HG02588 (cell line): ENCODE measurements at regions not wholly inside any gene's neighbourhood (a gene's known extent, or its start where the extent isn't known, plus 50 kb on each side); places are given as distances from the start of the nearest gene placed in this dataset.
"Not testable (repeated sequence)": the region's sequence is repeated elsewhere in the genome, so short reads cannot be mapped to it uniquely, and the experiment has no call there.

Experiments used
- ATAC-seq: cut with Tn5 transposase; IDR thresholded peaks from one replicate; pipeline ENCODE4 v1.9.1; 2021; ENCODE audit warnings: mild to moderate bottlenecking, moderate library complexity; ENCODE audit not compliant: unreplicated experiment

DNA sequence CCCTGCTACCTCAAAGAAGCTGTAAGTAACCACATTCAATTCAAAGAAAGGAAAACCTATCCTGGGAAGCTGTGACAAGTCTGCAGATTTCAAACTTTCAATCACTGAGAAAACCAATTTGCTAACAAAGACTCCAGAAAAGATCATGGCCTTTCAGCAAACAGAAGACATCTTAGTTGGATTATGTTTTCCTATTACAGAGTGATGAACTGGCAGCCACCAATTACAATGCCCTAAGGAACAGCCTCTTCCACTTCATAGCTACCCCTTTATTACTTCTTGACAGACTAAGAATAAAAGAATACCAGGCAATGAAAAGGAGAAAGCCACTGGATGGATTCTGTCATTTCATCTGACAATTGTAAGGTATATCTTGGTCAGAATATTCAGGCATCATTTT is 128.2 kb upstream of the RASEF start:
- no peak for ATAC-seq

DNA sequence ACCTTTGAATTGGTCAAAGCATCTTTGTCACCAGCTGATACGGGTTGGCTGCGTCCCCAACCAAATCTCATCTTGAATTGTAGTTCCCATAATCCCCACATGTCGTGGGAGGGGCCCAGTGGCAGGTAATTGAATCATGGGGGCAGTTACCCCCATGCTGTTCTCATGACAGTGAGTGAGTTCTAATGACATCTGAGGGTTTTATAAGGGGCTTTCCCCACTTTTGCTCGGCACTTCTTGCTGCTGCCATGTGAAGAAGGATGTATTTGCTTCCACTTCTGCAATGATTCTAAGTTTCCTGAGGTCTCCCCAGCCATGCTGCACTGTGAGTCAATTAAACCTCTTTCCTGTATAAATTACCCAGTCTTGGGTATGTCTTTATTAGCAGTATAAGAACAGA is 126.1 kb upstream of the RASEF start:
- not testable (repeated sequence) for ATAC-seq

DNA sequence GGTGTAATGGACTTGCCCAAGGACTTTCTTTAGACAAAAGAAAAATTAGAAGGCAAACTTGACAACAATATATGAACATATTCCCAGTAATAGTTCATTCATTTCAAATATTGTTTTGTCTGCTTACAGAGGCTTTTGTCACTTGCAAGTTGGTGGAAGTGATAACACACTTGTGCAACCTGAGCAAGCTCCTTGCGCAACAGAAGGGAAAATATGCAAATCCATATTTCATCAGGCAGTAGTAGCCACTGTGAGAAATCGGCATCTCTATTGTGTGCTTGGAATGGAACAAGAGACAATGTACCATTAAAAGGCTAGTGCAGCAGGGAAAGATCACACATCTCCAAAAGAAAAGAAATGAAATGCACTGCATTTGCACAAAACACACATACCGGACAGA is 125.3 kb upstream of the RASEF start:
- no peak for ATAC-seq

DNA sequence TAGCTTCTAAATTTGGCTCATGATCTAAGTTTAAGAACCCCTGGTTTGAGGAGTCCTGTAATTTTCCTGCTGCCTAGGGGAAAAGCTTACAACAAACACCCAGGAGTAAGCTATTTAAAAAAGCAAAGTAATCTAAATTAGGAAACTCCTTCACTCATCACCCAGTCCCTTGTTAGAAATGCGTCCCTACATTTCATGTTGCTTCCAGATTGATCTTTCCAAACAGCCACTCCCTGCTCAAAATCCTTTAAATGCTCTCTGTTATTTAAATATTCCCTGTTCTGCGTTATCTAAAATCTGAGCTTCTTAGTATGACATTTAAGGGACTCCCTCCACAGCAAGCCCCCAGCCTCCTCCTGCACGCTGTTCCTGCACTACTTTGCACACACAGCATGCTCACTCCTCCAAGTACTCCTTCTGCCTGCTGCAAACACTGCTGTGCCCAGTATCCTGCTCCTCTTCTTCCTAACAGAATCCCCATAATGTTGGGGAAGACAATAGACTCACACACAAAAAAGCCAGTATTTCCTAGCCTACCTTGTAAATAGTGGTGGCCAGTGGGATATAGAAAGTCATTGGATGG is 123.3 kb upstream of the RASEF start:
- no peak for ATAC-seq

DNA sequence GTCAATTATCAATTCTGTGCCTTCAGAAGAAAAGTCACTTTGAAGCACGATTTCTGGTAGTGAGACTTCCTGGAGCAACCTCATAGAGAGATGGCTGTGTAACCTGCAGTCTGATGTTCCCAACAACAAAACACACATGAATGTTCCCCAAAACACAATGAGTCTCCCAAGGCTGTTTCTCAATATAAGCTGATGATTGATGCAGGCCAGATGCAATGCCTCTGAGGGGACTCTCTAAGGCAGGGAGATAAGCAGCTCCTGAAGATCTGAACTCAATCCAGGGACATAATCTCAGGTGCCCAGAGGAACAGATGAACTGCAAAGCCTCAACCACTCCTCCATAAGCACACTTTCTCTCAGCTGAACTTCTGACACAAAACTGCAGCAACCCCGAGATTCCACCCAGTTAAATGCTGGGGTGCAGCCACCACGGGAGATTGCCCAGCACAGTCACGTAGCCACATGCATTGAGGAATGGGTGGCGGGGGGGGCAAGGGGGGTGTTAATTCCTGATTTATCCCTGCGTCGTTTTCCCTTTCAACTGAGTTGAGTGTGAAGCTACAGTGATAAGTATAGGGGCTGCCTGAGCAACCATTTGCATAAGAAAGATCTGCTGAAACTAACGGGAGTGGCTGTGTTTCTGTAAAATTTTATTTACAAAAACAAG is 122.7 kb upstream of the RASEF start:
- no peak for ATAC-seq

DNA sequence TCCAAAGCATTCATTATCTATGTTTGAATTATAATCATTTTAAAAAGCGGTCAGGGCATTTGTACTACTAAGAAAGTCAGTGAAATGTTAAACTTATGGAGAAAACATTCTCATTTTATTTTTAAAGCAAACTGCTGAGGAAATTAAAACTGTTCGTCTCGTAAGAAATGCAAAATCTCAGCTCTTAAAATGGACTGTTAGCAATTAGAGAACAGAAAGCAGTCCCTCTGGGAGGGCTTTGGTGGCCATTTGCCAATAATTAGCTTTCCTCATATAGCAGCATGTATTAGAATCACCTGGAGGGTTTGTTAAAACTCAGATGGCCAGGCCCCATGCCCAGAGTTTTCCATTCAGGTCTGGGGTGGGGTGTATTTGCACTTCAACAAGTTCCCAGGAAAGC is 120.7 kb upstream of the RASEF start:
- no peak for ATAC-seq

DNA sequence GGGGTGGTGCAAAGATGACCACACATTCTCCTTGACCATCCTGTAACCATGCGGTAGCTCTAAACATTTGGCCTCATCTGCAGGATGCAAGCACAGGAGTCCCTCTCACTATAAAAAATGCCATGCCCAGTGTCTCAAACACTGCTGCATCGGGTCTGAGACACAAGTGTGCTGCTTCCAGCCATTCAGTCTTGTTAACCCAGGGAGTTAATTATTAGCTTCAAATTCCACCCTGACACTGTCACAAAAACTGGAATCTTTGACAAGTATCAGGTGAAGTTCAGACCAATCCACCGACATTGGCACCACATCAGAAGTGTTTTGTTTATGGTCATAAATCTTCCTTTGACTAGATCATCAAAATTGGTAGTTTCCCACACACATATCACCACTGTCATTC is 119.1 kb upstream of the RASEF start:
- no peak for ATAC-seq

DNA sequence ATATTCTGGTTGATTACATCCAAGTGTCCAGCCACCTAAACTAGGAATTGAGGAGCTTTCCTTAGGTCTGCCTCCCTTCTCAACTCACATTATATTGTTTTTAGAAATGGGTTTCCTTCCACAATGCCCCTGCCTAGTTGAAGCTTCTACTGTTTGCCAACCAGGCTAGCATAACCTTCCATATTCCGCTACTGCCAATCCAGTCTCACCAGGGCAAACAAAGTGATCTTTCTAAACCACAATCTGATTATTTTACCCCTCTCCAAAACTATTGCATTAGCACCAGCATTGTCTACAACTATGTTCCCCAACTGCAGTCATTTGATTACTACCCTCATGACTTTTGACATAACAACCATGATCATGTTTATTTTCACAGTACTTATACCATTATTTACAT is 115.8 kb upstream of the RASEF start:
- ATAC-seq: no peak

DNA sequence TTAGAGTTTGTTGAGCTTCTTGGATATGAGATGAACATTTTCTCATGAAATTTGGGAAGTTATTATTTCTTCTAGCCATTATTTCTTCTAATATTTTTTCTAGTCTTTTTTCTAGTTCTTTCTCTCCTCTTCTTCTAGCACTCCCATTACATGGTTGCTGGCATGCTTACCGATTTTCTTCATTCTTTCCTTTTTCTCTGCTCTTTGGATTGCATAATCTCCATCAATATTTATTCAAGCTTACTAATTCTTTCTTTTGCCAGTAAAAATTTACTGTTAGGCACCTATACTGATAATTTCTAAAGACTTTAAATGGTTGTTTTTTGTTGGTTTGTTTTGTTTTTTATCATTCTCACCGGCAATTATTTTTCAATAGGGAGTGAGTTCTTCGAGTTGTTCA is 114.8 kb upstream of the RASEF start:
- no peak for ATAC-seq

DNA sequence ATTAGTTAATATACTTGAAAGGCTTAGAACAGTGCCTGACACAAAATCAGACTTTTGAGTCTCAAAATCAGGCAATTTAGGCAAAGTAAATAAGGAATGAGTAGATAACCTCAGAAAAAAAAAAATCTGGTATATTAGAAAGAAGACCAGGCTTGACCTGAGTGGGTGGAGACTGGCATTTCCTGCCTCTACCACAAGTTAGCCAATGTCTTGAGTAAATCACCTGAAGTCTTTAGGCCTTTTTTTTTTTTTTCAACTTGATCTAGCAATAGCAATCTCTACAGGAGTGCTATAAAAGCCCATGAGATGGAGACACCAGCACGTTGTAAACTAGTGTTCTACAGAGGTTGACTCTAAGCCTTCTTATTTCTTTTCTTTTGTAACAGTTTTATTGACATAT is 104.2 kb upstream of the RASEF start:
- ATAC-seq: no peak

DNA sequence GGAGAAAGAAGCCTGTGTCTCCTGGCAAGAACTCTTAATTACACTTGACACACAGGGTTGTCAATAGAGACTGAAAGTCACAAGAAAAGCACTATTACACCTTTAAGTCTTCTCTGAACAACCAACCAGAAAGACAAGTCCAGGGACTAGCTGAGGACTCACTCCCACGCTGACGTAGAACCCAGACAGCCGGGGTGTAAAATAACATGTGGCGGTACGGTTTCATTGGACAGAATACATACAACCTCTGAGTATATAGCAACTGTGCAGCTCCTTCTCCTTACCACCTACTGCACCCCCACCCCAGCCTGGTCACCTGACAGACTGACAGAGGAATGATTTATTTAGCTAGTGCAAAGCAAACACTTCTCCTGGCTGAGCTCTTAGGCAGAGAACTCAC is 103.4 kb upstream of the RASEF start:
- ATAC-seq: no peak

DNA sequence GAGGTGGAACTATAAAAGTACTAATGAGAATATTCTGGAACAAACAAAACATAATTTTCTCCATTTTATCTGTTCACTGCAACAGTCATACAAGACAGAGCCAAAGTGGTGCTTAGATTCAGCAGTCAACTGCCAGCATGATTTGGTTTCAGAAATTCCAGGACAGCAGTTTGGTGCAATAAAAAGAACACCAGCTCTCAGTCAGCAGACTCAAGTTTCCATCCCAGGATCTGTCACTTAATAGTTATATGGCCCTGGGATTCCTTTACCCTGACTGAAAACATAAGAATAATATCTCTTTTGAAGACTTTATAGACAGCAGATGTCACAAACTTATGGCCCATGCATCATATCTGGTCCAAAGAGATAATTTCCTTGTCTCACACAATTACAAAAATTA is 92.8 kb upstream of the RASEF start:
- ATAC-seq: no peak

DNA sequence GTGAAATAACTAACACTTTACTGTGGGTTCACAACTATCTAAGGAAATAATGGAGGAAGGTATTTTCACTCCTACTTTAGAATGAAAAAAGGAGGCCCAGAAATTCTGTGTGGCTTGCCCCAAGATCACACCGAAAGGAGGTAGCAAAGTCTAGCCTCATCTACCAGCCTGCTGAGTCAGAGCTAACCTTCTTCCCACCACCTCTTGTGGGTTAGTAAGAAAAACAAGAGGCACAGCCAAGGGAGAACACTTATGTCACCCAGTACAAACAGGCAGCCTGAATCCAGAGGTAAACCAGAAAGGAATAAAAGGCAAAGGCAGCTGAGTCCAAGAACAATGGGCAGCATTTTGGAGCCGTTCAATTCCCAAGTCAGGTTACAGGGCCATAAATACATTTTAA is 91.9 kb upstream of the RASEF start:
- no peak for ATAC-seq

DNA sequence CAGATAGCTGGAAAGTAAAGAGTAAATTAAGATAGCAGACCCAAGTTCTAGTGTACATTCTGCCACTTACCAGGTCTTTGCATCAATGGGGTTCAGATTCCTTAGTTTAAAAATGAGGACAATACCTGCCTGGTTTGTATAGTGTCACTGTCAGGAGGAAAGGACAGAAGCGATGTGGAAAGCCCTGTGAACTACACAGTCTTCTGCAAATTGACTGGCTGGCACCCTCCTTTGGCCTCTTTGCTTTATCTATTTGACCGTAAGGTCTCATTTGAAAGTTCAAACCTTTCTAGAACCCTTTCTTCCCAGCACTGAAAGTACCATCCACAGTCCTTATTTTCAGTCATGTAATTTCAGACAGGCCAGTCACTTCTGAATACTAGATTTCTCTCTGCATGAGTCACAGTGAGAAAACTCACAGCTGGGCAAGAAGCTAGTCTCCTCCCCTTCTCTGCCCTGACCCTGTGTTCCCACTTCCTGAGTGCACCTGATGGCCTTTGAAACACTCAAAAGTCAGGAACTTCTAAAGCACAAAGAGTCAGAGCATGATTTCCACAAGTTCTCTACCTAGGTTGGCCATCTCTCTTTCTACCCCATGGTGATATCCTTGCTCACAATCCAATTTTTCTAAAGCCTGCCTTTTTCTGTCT is 91.3 kb upstream of the RASEF start:
- ATAC-seq: peak; percentile 96

DNA sequence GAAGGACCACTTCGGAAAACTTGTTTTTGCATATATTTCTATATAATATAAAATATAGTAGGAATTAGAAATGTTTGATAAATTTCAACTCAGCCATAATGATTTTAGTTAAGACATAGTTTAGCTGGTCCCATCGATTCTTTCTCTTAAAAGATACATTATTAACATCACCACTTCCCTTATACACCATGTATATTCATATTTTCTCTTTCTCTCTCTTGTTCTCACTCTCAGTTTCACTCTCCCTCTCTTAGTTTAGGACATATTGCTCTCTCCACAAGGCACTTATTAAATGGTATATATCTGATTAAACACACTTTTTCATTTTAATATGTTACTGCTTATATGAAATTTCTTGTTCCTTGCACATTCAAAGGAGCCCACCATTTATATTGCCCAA is 90.1 kb upstream of the RASEF start:
- ATAC-seq: no peak

DNA sequence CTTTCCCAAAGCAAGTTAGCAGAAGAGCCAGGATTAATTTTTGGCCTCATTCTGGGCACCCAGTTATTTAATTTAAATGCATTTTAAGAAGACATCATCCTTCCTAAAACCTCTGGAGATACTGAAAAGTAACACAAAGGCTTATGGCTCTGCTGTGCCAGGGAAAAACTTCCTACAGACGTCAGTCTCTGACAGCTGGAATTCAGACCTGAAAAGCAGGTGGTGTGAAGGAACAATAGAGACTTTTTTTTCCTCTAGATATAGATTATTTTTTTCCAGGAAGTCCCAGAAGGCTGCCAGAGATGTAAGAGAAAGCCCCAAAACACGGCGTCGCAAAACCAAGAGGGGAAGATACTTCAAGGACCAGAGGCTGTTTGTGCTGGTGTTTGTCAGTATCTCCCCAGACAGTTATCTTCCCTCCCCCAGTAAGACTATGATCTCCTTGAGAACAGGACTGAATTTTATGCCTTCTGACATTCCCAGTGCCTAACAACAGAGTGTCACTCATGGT is 88.7 kb upstream of the RASEF start:
- no peak for ATAC-seq

DNA sequence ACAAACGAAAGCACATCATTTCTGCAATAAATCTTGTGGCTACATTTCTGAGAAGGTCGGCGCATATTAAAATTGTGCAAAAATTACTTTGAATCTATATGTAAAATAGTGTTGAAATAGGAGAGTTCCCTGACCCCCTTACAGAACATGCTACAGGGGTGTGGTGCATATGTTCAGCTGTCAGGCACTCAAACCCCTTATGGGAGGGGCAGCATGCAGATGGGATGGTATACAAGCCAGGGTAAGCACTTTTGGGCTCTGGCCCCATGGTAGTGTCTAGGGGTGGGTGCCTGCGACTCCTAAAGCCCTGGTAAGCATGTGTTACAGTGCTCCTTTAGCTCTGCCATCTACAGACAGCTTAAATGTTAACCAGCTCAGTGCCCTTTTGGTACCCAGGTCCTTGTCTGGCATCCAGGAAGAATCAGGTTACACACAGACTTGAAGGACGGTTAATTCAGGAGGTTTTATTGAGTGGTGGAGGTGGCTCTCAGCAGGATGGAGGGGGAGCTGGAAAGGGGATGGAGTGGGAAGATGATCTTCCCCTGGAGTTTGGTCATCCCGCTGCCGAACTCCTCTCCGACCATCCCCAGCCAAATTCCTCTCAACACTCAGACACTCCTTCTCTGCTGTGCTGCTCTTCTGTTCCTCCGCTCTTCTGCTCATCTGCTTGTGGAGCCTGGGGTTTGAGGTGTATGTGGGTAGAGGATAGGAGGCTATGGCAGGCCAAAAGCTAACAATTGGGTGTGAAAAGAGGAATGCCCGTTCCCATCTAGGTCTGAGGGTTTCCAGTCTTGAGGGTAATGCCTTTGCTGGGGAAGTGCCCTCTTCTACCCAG is 84.6 kb upstream of the RASEF start:
- no peak for ATAC-seq

DNA sequence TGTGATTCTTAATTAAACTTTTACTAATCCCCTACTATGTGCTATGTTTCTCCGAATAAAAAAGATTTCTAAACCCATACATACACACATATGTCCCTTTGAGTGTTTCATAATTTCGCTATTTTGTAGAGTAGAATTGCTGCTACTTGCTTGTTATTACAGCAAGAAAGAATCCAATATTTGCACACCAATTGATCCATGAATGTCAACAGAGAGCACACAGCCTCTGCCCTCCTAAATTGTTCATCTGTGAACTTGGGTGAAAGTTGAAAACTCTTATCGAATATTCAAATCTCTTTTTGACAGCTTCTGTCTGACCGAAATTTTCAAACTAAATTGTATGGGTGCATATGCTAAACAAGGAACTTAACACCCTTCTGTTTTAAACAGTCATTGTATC is 83.4 kb upstream of the RASEF start:
- no peak for ATAC-seq

DNA sequence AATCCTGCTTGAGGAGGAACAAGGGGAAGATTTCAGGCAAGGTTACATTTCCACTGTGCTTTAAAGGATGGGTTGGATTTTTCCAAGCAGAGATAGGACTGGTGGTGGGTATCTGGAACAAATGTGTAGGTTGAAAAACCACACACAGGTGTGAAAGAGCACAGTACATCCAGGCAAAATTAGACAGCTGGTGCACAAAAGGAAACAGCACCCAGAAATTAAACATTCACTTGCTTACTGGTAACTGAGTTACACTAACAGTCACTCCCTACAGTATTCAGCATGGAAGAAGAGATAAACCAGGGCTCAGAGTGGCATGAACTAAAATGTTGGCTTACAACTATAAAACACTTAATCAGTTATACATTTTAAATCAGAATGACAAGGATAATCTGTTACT is 81.5 kb upstream of the RASEF start:
- no peak for ATAC-seq

DNA sequence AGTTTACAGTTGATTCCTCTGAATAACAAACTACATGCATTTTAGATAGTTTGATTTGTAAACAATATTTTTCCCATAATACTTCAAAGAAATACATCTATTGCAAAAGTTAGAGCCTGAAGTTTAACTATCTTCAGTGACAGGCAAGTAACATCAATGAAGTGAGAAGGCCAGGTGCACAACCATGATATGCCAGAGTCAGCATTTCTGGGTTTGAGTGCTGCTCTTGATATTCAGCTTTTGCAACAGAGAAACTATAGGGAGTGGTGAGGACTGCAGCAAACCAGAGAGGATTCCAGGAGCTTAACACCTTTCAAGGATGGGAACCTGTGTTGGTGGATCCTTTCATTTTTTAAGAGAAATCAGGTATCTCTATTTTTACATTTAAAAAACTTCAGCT is 79.4 kb upstream of the RASEF start:
- no peak for ATAC-seq

DNA sequence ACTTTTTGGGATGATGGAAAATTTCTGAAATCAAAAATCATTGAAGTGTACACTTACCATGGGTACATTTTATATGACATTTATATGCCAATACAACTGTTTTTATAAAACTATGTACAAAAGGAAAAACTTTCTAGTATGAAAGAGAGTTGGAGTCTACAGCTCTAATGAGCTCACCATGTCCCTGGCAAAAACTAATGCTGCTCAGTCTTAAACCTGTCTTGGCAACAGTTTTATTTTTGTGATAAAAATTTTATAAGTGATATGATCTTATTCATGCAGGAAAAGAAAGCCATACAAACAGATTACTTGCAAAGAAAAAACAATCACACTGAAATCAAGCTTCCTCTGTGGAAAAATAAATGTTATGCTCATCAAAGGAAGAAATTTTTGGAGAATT is 78.9 kb upstream of the RASEF start:
- ATAC-seq: no peak

DNA sequence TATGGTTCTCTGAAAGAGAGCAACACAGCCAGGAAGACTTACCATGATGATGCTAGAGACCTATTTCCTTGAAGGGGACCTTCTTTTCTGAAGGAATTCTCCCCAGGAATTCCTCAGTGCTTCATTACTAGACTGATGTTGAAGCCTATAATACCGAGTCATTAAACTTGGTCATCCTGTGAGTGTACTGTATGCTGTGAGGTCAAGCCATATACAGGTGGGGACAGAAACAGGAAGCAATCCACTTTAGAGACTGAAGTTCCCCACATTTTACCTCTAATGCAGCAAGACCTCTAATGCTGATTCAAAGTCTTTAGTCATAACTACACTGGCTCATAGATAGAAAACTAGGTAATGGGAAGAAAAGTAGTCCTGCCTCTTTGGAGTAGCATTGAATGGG is 77.1 kb upstream of the RASEF start:
- ATAC-seq: no peak
